GM12865 (cell line): ENCODE measurements at regions not wholly inside any gene's neighbourhood (a gene's known extent, or its start where the extent isn't known, plus 50 kb on each side); places are given as distances from the start of the nearest gene placed in this dataset.

Experiments used
- DNase-seq: peaks from one replicate; pipeline ENCODE4 v3.0.0; 2010; ENCODE audit warnings: low read depth
- H3K4me3 ChIP-seq: 2 replicates; pipeline ENCODE4 v1.5.1; 2011; ENCODE audit warnings: mild to moderate bottlenecking, low read depth, low read length, control low read depth
- TF ChIP-seq, protein P1 (sequence below): IDR thresholded peaks from 2 replicates; pipeline ENCODE4 v1.5.1; 2011; ENCODE audit warnings: low read length, control low read depth, low read depth, inconsistent platforms; ENCODE audit not compliant: insufficient read depth; ENCODE audit errors: missing control alignments

DNA sequence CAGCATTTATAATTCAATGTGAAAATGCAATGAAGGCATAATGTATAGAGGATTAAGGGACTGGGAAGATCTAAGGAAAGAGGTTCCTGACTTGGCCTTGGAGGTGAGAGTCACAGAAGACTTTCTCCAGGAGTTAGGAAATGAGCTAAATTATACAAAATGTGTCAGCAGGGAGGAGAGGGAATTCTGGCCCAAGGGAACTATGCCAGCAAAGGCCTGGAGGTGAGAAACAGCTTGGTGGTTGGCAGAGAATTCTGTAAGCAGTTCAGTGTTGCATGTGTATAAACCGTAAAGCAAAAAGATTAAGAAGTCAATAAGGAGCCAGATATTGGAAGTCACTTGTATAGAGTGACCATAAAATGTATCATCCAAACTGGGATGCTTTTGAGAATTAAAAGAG lies 142.2 kb upstream of the SESN3 start:
- TF ChIP-seq, protein P1, sequence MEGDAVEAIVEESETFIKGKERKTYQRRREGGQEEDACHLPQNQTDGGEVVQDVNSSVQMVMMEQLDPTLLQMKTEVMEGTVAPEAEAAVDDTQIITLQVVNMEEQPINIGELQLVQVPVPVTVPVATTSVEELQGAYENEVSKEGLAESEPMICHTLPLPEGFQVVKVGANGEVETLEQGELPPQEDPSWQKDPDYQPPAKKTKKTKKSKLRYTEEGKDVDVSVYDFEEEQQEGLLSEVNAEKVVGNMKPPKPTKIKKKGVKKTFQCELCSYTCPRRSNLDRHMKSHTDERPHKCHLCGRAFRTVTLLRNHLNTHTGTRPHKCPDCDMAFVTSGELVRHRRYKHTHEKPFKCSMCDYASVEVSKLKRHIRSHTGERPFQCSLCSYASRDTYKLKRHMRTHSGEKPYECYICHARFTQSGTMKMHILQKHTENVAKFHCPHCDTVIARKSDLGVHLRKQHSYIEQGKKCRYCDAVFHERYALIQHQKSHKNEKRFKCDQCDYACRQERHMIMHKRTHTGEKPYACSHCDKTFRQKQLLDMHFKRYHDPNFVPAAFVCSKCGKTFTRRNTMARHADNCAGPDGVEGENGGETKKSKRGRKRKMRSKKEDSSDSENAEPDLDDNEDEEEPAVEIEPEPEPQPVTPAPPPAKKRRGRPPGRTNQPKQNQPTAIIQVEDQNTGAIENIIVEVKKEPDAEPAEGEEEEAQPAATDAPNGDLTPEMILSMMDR: no peak
- H3K4me3 ChIP-seq: no peak overlapping the region
- DNase-seq: no peak

DNA sequence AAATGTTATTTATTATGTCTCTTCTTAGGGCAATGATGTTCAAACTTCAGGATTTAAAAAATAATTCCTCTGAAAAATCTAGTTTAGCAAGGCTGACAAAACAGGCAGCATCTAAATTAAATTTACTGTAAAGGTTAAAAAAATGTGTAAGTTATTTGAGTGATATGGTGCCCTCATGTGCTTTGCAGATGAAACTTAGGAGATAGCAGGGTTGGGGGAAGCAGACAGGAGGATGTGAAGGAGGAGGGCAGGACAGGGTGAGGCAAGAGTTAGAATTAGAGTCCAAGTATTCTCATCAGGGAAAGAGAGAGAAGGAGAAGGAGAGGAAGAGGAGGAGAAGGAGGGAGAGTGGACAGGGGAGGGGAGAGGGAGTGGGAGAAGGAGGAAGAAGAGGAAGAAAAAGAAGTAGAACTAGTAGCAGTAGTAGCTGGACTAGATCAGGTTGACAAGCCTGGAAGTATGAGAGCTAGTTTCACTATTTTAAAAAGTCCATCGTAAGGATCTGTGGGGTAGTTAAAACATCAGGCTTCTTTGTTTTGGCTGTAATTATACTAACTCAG lies 141.2 kb upstream of the SESN3 start:
- TF ChIP-seq, protein P1: no peak
- DNase-seq: no peak

DNA sequence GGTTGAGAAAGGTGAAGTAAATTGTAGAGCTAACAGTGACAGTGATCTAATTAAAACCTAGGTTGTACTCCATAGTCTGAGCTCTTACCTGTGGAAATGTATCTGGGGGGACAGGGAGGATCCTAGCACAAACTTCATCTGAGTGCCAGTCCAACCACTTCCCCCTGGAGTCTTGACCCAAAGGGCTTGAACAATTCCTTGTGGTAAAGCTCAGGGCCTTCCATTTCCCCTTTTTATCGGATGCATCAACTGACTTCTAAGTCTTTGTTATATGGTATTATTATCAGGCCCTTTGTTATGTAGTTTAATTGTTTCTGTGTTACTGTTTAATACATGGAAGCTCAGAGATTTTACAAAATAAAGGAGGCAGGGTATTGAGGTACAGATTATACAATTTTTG lies 140.2 kb upstream of the SESN3 start:
- no peak for DNase-seq
- TF ChIP-seq, protein P1: no peak
- no peak overlapping the region for H3K4me3 ChIP-seq

More for the DNA sequence above, 141.2 kb upstream of the SESN3 start:
- H3K4me3 ChIP-seq: no peak overlapping the region

DNA sequence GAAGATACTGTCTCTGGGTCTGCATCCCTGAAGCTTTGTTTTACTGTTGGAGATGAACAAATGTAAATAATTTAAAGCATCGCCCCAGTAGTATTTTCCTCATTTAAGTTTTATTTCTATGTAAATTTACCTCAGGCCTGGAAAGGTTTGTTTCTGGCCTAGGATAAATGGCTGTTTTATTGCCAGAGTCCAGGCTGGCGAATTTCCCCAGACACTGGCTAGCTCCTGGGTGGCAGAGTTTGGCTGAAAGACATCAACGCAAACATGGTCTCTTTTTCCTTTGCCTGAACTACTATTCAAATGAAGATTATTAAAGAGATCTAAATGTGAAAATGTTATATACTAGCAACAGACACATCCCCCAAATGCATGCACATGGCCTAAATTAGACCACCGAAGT lies 136.7 kb upstream of the SESN3 start:
- no peak for DNase-seq
- TF ChIP-seq, protein P1: no peak
- no peak overlapping the region for H3K4me3 ChIP-seq

DNA sequence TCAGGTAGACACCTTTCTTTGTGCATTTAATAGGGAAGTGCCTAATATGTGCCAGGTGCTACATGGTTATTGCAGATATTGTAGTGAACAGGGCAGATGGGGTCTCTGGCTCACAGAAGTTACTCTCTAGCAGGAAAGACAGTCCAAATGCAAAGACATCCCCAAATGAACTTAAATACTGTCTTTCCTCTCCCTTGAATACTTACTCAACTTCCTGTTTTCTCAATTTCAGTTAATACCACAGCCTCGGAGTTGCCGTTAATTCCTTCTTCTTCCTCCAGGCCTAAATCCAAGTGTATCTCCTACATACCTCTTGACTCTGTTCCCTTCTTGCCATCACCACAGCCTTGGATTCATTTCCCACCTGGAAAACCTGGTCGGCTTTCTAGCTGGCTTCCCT lies 134.3 kb upstream of the SESN3 start:
- DNase-seq: no peak
- TF ChIP-seq, protein P1: no peak
- no peak overlapping the region for H3K4me3 ChIP-seq

DNA sequence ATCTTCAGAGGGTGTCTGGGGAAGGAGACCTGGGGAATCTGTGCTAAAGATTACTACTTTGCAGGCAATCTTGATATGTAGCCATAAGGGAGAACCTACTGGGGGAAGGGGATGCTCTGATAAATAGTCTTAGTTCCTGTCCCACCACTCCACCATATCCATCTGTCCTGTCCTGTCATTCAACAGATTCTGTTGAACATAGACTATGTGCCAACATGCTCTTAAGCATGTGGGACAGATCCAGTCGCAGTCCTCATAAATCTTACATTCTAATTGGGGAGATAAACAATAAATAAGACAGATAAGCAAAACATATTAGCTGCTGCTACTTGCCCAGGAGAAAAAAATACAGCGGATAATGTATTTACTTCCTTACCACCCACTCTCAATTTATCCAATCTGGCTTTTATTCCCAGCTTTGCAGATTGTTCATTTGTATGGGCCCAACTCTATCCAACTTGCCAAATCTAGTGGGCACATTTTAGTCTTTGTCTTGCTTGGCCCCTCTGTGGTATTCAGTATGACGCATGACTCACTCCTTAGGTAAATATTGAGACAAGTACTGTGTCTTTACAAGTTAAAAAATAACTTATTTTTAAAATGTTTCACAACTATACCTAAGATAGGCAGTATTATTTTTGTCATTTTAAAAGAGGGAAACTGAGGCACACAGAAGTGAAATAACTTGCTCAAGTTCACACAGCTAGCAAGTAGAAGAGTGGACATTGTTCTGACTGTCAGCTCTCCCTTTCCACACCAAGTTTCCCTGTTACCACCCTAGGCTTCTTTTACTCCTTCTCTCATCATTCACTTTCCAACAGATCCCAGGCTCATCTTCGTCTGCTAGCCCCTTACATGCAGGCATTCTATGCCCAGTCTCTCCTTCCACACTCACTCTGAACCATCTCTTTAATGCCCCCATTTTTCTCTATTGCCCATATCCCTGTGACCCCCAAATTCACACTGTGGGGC lies 133.6 kb upstream of the SESN3 start:
- DNase-seq: no peak
- H3K4me3 ChIP-seq: no peak overlapping the region

More for the DNA sequence above, 133.6 kb upstream of the SESN3 start:
- TF ChIP-seq, protein P1: no peak
